Vagina (tissue), 2 donors: ENCODE measurements at regions not wholly inside any gene's neighbourhood (a gene's known extent, or its start where the extent isn't known, plus 50 kb on each side); places are given as distances from the start of the nearest gene placed in this dataset.

Experiments
- DNase-seq, 2 donors: peaks; one replicate each; pipeline ENCODE4 v3.0.0-alpha.2; 2017; ENCODE audit errors: extremely low spot score in 2 of 2
- H3K27ac ChIP-seq: fragments of 200-600 bp; sonication (generic); one replicate; pipeline ENCODE4 v1.5.1; 2019
- H3K27me3 ChIP-seq: fragments of 200-600 bp; sonication (generic); one replicate; pipeline ENCODE4 v1.5.1; 2019
- H3K36me3 ChIP-seq, 2 donors: fragments of 200-600 bp; sonication (generic); one replicate each; pipeline ENCODE4 v1.5.1; 2017 to 2019
- H3K4me1 ChIP-seq: fragments of 200-600 bp; sonication (generic); one replicate; pipeline ENCODE4 v1.5.1; 2019
- H3K4me3 ChIP-seq, 2 donors: fragments of 200-600 bp; sonication (generic); 1 replicate in 1 of 2; 2 replicates in 1 of 2; pipeline ENCODE4 v1.5.1; 2016 to 2019
- H3K9me3 ChIP-seq: fragments of 200-600 bp; sonication (generic); one replicate; pipeline ENCODE4 v1.5.1; 2019
- CTCF ChIP-seq, 3 experiments: fragments of 450-650 bp in 2 of 3; fragments of 200-600 bp in 1 of 3; sonication (generic) in 1 of 3; IDR thresholded peaks; one replicate each; pipeline ENCODE4 v1.5.1; 2017 to 2019; ENCODE audit warnings: antibody characterized with exemption in 3 of 3, mild to moderate bottlenecking in 2 of 3, moderate library complexity in 2 of 3
- POLR2A ChIP-seq, 2 donors: fragments of 450-650 bp; IDR thresholded peaks; one replicate each; pipeline ENCODE4 v1.6.1; 2017; ENCODE audit warnings: antibody characterized with exemption in 2 of 2, mild to moderate bottlenecking in 2 of 2, moderate library complexity in 2 of 2
- POLR2AphosphoS5 ChIP-seq, 2 donors: sonication (generic); formaldehyde crosslinking; IDR thresholded peaks; one replicate each; pipeline ENCODE4 v1.9.0; 2017; ENCODE audit warnings: antibody characterized with exemption in 2 of 2, mild to moderate bottlenecking in 2 of 2, low read depth in 1 of 2; ENCODE audit not compliant: insufficient read depth in 1 of 2
- intact Hi-C: fragments of 100-400 bp; cut with DNase I; formaldehyde crosslinking; loops from one replicate; pipeline ENCODE4 v1.15.1; 2023

GRCh38 chr11:37755521-37755920 is 1157.5 kb upstream of the RAG2 start:
- intact Hi-C loops: no loop called here
- DNase-seq: no peak
- no peak overlapping the region for H3K4me3 ChIP-seq
- no peaks in the 10 kb centered on the region for H3K36me3 ChIP-seq
- H3K27ac ChIP-seq: no peak overlapping the region
- no peaks in the 10 kb centered on the region for H3K27me3 ChIP-seq
- no peaks in the 10 kb centered on the region for H3K4me1 ChIP-seq
- TF ChIP-seq CTCF (IDR thresholded peaks at IDR 0.05) (no peak), POLR2A (IDR thresholded peaks at IDR 0.05) (no peak), POLR2AphosphoS5 (IDR thresholded peaks at IDR 0.05; ENCODE audit: insufficient read depth in 1 of 2, low read depth in 1 of 2) (no peak)
- H3K9me3 ChIP-seq: no peaks in the 10 kb centered on the region

- intact Hi-C loops: no loop called here
Measured at GRCh38 chr11:37748641-37749040, 1150.6 kb upstream of the RAG2 start.

GRCh38 chr11:37747121-37747520 is 1149.1 kb upstream of the RAG2 start:
- Histone ChIP-seq H3K4me3 (no peak overlapping the region), H3K4me1 (no peaks in the 10 kb centered on the region), H3K9me3 (no peaks in the 10 kb centered on the region), H3K27ac (no peak overlapping the region), H3K36me3 (no peaks in the 10 kb centered on the region), H3K27me3 (no peaks in the 10 kb centered on the region)
- intact Hi-C loops: no loop called here
- DNase-seq: no peak
- TF ChIP-seq POLR2AphosphoS5 (IDR thresholded peaks at IDR 0.05; ENCODE audit: insufficient read depth in 1 of 2, low read depth in 1 of 2) (no peak), CTCF (IDR thresholded peaks at IDR 0.05) (no peak), POLR2A (IDR thresholded peaks at IDR 0.05) (no peak)

More at GRCh38 chr11:37748641-37749040, 1150.6 kb upstream of the RAG2 start:
- Histone ChIP-seq H3K4me3 (no peak overlapping the region), H3K27me3 (no peaks in the 10 kb centered on the region), H3K36me3 (no peaks in the 10 kb centered on the region), H3K4me1 (no peaks in the 10 kb centered on the region), H3K9me3 (no peaks in the 10 kb centered on the region), H3K27ac (no peak overlapping the region)
- no peak for TF ChIP-seq CTCF (IDR thresholded peaks at IDR 0.05)
- no peak for TF ChIP-seq POLR2A (IDR thresholded peaks at IDR 0.05)
- no peak for TF ChIP-seq POLR2AphosphoS5 (IDR thresholded peaks at IDR 0.05; ENCODE audit: insufficient read depth in 1 of 2, low read depth in 1 of 2)
- no peak for DNase-seq

GRCh38 chr11:37727371-37727770 is 1129.3 kb upstream of the RAG2 start:
- no peak for DNase-seq
- Histone ChIP-seq H3K4me1 (no peaks in the 10 kb centered on the region), H3K4me3 (no peak overlapping the region), H3K27ac (no peak overlapping the region), H3K27me3 (no peaks in the 10 kb centered on the region), H3K9me3 (no peaks in the 10 kb centered on the region), H3K36me3 (no peaks in the 10 kb centered on the region)
- TF ChIP-seq POLR2A (IDR thresholded peaks at IDR 0.05) (no peak), CTCF (IDR thresholded peaks at IDR 0.05) (no peak), POLR2AphosphoS5 (IDR thresholded peaks at IDR 0.05; ENCODE audit: insufficient read depth in 1 of 2, low read depth in 1 of 2) (no peak)
- intact Hi-C loops: no loop called here

- Histone ChIP-seq H3K4me3 (no peak overlapping the region), H3K36me3 (no peaks in the 10 kb centered on the region), H3K27ac (no peak overlapping the region), H3K4me1 (no peaks in the 10 kb centered on the region), H3K9me3 (no peaks in the 10 kb centered on the region), H3K27me3 (no peaks in the 10 kb centered on the region)
- intact Hi-C loops: no loop called here
- TF ChIP-seq CTCF (IDR thresholded peaks at IDR 0.05): no peak
- no peak for TF ChIP-seq POLR2A (IDR thresholded peaks at IDR 0.05)
- no peak for DNase-seq
Measured at GRCh38 chr11:37724315-37724714, 1126.3 kb upstream of the RAG2 start.
